Brain microvascular endothelial cell (primary cell): ENCODE measurements at regions not wholly inside any gene's neighbourhood (a gene's known extent, or its start where the extent isn't known, plus 50 kb on each side); places are given as distances from the start of the nearest gene placed in this dataset.

Experiments used
- DNase-seq: peaks from one replicate; pipeline ENCODE4 v3.0.0-alpha.2; 2020
- H3K27ac ChIP-seq: fragments of 250-450 bp; sonication (Bioruptor Pico); 2 replicates; pipeline ENCODE4 v1.5.1; 2020; ENCODE audit warnings: mild to moderate bottlenecking, moderate library complexity
- H3K27me3 ChIP-seq: fragments of 250-450 bp; sonication (Bioruptor Pico); replicated peaks from 2 replicates; pipeline ENCODE4 v1.5.1; 2020; ENCODE audit warnings: mild to moderate bottlenecking
- H3K36me3 ChIP-seq: fragments of 250-450 bp; sonication (Bioruptor Pico); replicated peaks from 2 replicates; pipeline ENCODE4 v1.5.1; 2020; ENCODE audit warnings: mild to moderate bottlenecking
- H3K4me3 ChIP-seq: 2 replicates; pipeline ENCODE4 v1.5.1; 2011; ENCODE audit warnings: low read depth, mild to moderate bottlenecking, control low read depth, low read length, moderate library complexity
- CTCF ChIP-seq: IDR thresholded peaks from 2 replicates; pipeline ENCODE4 v1.5.1; 2011; ENCODE audit warnings: low read depth, mild to moderate bottlenecking, moderate library complexity, low read length, control low read depth, inconsistent platforms; ENCODE audit errors: missing control alignments
- in situ Hi-C: cut with HindIII; loops from 2 replicates; pipeline ENCODE4 v1.10.0; 2017; ENCODE audit warnings: low sequenced_read_pairs, low pct_ligation_motif_present

GRCh38 chr7:40986351-40986873 lies 716.5 kb downstream of the INHBA start:
- in situ Hi-C loops: no loop called here
- DNase-seq: peak; percentile 89
- H3K27ac ChIP-seq: peak overlapping the region; percentile 67
- H3K4me3 ChIP-seq: no peak overlapping the region
- no peak for TF ChIP-seq CTCF
- no peaks in the 10 kb centered on the region for H3K27me3 ChIP-seq
- H3K36me3 ChIP-seq: no peaks in the 10 kb centered on the region

- TF ChIP-seq CTCF: no peak
- Histone ChIP-seq H3K4me3 (no peak overlapping the region), H3K27ac (no peak overlapping the region), H3K27me3 (no peaks in the 10 kb centered on the region), H3K36me3 (no peaks in the 10 kb centered on the region)
- in situ Hi-C loops: no loop called here
- no peak for DNase-seq
These were observed 719.8 kb downstream of the INHBA start for GRCh38 chr7:40983111-40983510.

GRCh38 chr7:40979296-40979695 lies 723.6 kb downstream of the INHBA start:
- H3K27me3 ChIP-seq: no peaks in the 10 kb centered on the region
- H3K27ac ChIP-seq: no peak overlapping the region
- DNase-seq: peak; percentile 35
- H3K4me3 ChIP-seq: no peak overlapping the region
- in situ Hi-C loops: no loop called here
- no peak for TF ChIP-seq CTCF
- H3K36me3 ChIP-seq: no peaks in the 10 kb centered on the region

- Histone ChIP-seq H3K4me3 (no peak overlapping the region), H3K27me3 (no peaks in the 10 kb centered on the region), H3K36me3 (no peaks in the 10 kb centered on the region), H3K27ac (no peak overlapping the region)
- TF ChIP-seq CTCF: no peak
- in situ Hi-C loops: no loop called here
- DNase-seq: no peak
These were observed 724.8 kb downstream of the INHBA start for GRCh38 chr7:40978047-40978446.

- H3K36me3 ChIP-seq: no peaks in the 10 kb centered on the region
- TF ChIP-seq CTCF: no peak
- in situ Hi-C loops: no loop called here
- H3K4me3 ChIP-seq: no peak overlapping the region
- DNase-seq: no peak
- no peaks in the 10 kb centered on the region for H3K27me3 ChIP-seq
- H3K27ac ChIP-seq: no peak overlapping the region
These were observed 725.4 kb downstream of the INHBA start for GRCh38 chr7:40977533-40977932.

GRCh38 chr7:40972426-40972825 lies 730.5 kb downstream of the INHBA start:
- H3K27me3 ChIP-seq: no peaks in the 10 kb centered on the region
- TF ChIP-seq CTCF: no peak
- in situ Hi-C loops: no loop called here
- no peak overlapping the region for H3K4me3 ChIP-seq
- H3K36me3 ChIP-seq: no peaks in the 10 kb centered on the region
- no peak for DNase-seq
- no peak overlapping the region for H3K27ac ChIP-seq
